WTC11 (cell line): ENCODE measurements at regions not wholly inside any gene's neighbourhood (a gene's known extent, or its start where the extent isn't known, plus 50 kb on each side); places are given as distances from the start of the nearest gene placed in this dataset.

Experiments
- ATAC-seq: fragments of 200-7000 bp; cut with Tn5 transposase; 2 replicates; pipeline ENCODE4 v1.10.0; 2021; ENCODE audit warnings: mild to moderate bottlenecking, moderate library complexity
- CTCF ChIA-PET: fragments of 300-600 bp; sonication (Branson Sonifier 250); formaldehyde crosslinking; loops from one replicate; lab custom pipeline; 2021; ENCODE audit warnings: antibody characterized with exemption; lab: Charles Lee
- POLR2A ChIA-PET: fragments of 350-600 bp; sonication (Branson Sonifier 250); formaldehyde crosslinking; loops from one replicate; lab custom pipeline; 2021; ENCODE audit warnings: antibody characterized with exemption; lab: Charles Lee
- DNase-seq: peaks from one replicate; pipeline ENCODE4 v3.0.0; 2021; ENCODE audit warnings: low spot score
- H3K27ac Mint-ChIP-seq: 2 replicates; pipeline ENCODE4 v1.8.0; 2021; ENCODE audit warnings: mixed read lengths
- H3K27me3 Mint-ChIP-seq: 2 replicates; pipeline ENCODE4 v1.8.0; 2021; ENCODE audit warnings: low read depth, mild to moderate bottlenecking, moderate library complexity, mixed read lengths
- H3K36me3 Mint-ChIP-seq: 2 replicates; pipeline ENCODE4 v1.8.0; 2021; ENCODE audit warnings: mixed read lengths
- H3K4me1 Mint-ChIP-seq: 2 replicates; pipeline ENCODE4 v1.8.0; 2022; ENCODE audit warnings: mixed read lengths
- H3K4me3 Mint-ChIP-seq: 2 replicates; pipeline ENCODE4 v1.8.0; 2021; ENCODE audit warnings: mild to moderate bottlenecking, moderate library complexity, mixed read lengths
- H3K9me3 Mint-ChIP-seq: 2 replicates; pipeline ENCODE4 v1.8.0; 2021; ENCODE audit warnings: mixed read lengths
- CBFB ChIP-seq: sonication (generic); formaldehyde crosslinking; IDR thresholded peaks from 2 replicates; pipeline ENCODE4 v1.8.1; 2022; ENCODE audit warnings: mild to moderate bottlenecking, low read depth, missing genetic modification reagents
- GRHL2 ChIP-seq: fragments of 250-450 bp; sonication (Bioruptor Pico); IDR thresholded peaks from 2 replicates; pipeline ENCODE4 v1.8.0; 2022; ENCODE audit warnings: mild to moderate bottlenecking, moderate library complexity; ENCODE audit not compliant: insufficient replicate concordance, severe bottlenecking
- HMGA2 ChIP-seq: fragments of 250-450 bp; sonication (Bioruptor Pico); IDR thresholded peaks from 2 replicates; pipeline ENCODE4 v1.4.0; 2021; ENCODE audit warnings: mild to moderate bottlenecking, moderate library complexity
- MYBL2 ChIP-seq: sonication (generic); formaldehyde crosslinking; IDR thresholded peaks from 2 replicates; pipeline ENCODE4 v1.8.1; 2023; ENCODE audit warnings: mild to moderate bottlenecking, moderate library complexity, missing genetic modification reagents
- NR1H2 ChIP-seq: sonication (generic); formaldehyde crosslinking; IDR thresholded peaks from 2 replicates; pipeline ENCODE4 v1.9.0; 2021; ENCODE audit warnings: mild to moderate bottlenecking, moderate library complexity, missing genetic modification reagents
- OVOL2 ChIP-seq: fragments of 250-450 bp; sonication (Bioruptor Pico); IDR thresholded peaks from 2 replicates; pipeline ENCODE4 v1.9.0; 2021; ENCODE audit warnings: mild to moderate bottlenecking, borderline replicate concordance
- TCF7 ChIP-seq: sonication (generic); formaldehyde crosslinking; IDR thresholded peaks from 2 replicates; pipeline ENCODE4 v1.8.0; 2022; ENCODE audit warnings: mild to moderate bottlenecking, low read depth, missing genetic modification reagents, moderate library complexity
- TEAD1 ChIP-seq: sonication (generic); formaldehyde crosslinking; IDR thresholded peaks from 2 replicates; pipeline ENCODE4 v1.8.0; 2022; ENCODE audit warnings: mild to moderate bottlenecking, missing genetic modification reagents
- ZNF121 ChIP-seq: sonication (generic); formaldehyde crosslinking; IDR thresholded peaks from 2 replicates; pipeline ENCODE4 v1.8.0; 2023; ENCODE audit warnings: missing genetic modification reagents
- ZNF138 ChIP-seq: sonication (generic); formaldehyde crosslinking; conservative IDR thresholded peaks from 2 replicates; pipeline ENCODE4 v1.8.1; 2022; ENCODE audit warnings: mild to moderate bottlenecking, moderate library complexity, missing genetic modification reagents
- ZNF396 ChIP-seq: fragments of 250-450 bp; sonication (Bioruptor Pico); IDR thresholded peaks from 2 replicates; pipeline ENCODE4 v1.8.0; 2021; ENCODE audit warnings: mild to moderate bottlenecking, moderate library complexity, borderline replicate concordance
- ZNF416 ChIP-seq: fragments of 250-450 bp; sonication (Bioruptor Pico); IDR thresholded peaks from 2 replicates; pipeline ENCODE4 v1.9.0; 2021; ENCODE audit warnings: mild to moderate bottlenecking, inconsistent platforms
- TF ChIP-seq, protein P1 (sequence below): sonication (generic); formaldehyde crosslinking; IDR thresholded peaks from 2 replicates; pipeline ENCODE4 v1.8.1; 2022; ENCODE audit warnings: low read depth, mild to moderate bottlenecking, moderate library complexity, missing genetic modification reagents, borderline replicate concordance
- TF ChIP-seq, protein P2 (sequence below): sonication (generic); formaldehyde crosslinking; IDR thresholded peaks from 2 replicates; pipeline ENCODE4 v1.8.0; 2022; ENCODE audit warnings: mild to moderate bottlenecking, missing genetic modification reagents
- TF ChIP-seq, protein P3 (sequence below): sonication (generic); formaldehyde crosslinking; conservative IDR thresholded peaks from 2 replicates; pipeline ENCODE4 v1.8.1; 2023; ENCODE audit warnings: mild to moderate bottlenecking, low read depth, missing genetic modification reagents, moderate library complexity
- TF ChIP-seq, protein P4 (sequence below): sonication (generic); formaldehyde crosslinking; IDR thresholded peaks from 2 replicates; pipeline ENCODE4 v1.8.0; 2022; ENCODE audit warnings: mild to moderate bottlenecking, missing genetic modification reagents
- TF ChIP-seq, protein P5 (sequence below): sonication (generic); formaldehyde crosslinking; IDR thresholded peaks from 2 replicates; pipeline ENCODE4 v1.8.0; 2022; ENCODE audit warnings: mild to moderate bottlenecking, missing genetic modification reagents
- TF ChIP-seq, protein P6 (sequence below): fragments of 250-450 bp; sonication (Bioruptor Pico); IDR thresholded peaks from 2 replicates; pipeline ENCODE4 v1.9.0; 2021; ENCODE audit warnings: moderate library complexity, mild to moderate bottlenecking, inconsistent platforms, borderline replicate concordance
- TF ChIP-seq, protein P7 (sequence below): fragments of 250-450 bp; sonication (Bioruptor Pico); IDR thresholded peaks from 2 replicates; pipeline ENCODE4 v2.1.2; 2022; ENCODE audit warnings: mild to moderate bottlenecking, moderate library complexity
- TF ChIP-seq, protein P8 (sequence below): sonication (generic); formaldehyde crosslinking; IDR thresholded peaks from 2 replicates; pipeline ENCODE4 v1.8.0; 2022; ENCODE audit warnings: missing genetic modification reagents
- TF ChIP-seq, protein P9 (sequence below): fragments of 250-450 bp; sonication (Bioruptor Pico); conservative IDR thresholded peaks from 2 replicates; pipeline ENCODE4 v1.9.0; 2021; ENCODE audit warnings: mild to moderate bottlenecking

DNA sequence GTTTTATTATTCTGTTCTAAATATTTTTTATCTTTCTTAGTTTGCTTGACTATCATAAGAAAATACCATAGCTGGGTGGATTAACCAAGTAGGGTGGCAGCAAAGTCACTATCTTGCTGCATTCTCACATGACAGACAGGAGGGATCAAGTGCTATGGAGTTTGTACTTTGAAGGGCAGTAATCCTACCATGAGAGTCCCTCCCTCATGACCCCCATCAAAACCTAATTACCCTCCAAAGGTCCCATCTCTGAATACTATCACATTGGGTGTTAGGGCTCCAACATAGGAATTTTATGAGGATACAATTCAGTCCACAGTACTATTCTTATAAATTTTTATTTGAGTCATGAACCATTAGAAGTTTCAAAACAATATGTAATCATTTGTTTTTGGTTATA lies 388.5 kb upstream of the B3GALT2 start (continued):
- TF ChIP-seq, protein P1, sequence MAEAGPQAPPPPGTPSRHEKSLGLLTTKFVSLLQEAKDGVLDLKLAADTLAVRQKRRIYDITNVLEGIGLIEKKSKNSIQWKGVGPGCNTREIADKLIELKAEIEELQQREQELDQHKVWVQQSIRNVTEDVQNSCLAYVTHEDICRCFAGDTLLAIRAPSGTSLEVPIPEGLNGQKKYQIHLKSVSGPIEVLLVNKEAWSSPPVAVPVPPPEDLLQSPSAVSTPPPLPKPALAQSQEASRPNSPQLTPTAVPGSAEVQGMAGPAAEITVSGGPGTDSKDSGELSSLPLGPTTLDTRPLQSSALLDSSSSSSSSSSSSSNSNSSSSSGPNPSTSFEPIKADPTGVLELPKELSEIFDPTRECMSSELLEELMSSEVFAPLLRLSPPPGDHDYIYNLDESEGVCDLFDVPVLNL (CRISPR knock-in tag): no peak
- TF ChIP-seq ZNF416 (CRISPR knock-in tag): no peak
- TF ChIP-seq ZNF121: no peak
- TF ChIP-seq, protein P2, sequence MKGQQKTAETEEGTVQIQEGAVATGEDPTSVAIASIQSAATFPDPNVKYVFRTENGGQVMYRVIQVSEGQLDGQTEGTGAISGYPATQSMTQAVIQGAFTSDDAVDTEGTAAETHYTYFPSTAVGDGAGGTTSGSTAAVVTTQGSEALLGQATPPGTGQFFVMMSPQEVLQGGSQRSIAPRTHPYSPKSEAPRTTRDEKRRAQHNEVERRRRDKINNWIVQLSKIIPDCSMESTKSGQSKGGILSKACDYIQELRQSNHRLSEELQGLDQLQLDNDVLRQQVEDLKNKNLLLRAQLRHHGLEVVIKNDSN (CRISPR knock-in tag): no peak
- TF ChIP-seq, protein P3, sequence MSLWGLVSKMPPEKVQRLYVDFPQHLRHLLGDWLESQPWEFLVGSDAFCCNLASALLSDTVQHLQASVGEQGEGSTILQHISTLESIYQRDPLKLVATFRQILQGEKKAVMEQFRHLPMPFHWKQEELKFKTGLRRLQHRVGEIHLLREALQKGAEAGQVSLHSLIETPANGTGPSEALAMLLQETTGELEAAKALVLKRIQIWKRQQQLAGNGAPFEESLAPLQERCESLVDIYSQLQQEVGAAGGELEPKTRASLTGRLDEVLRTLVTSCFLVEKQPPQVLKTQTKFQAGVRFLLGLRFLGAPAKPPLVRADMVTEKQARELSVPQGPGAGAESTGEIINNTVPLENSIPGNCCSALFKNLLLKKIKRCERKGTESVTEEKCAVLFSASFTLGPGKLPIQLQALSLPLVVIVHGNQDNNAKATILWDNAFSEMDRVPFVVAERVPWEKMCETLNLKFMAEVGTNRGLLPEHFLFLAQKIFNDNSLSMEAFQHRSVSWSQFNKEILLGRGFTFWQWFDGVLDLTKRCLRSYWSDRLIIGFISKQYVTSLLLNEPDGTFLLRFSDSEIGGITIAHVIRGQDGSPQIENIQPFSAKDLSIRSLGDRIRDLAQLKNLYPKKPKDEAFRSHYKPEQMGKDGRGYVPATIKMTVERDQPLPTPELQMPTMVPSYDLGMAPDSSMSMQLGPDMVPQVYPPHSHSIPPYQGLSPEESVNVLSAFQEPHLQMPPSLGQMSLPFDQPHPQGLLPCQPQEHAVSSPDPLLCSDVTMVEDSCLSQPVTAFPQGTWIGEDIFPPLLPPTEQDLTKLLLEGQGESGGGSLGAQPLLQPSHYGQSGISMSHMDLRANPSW (CRISPR knock-in tag): no peak
- TF ChIP-seq, protein P4, sequence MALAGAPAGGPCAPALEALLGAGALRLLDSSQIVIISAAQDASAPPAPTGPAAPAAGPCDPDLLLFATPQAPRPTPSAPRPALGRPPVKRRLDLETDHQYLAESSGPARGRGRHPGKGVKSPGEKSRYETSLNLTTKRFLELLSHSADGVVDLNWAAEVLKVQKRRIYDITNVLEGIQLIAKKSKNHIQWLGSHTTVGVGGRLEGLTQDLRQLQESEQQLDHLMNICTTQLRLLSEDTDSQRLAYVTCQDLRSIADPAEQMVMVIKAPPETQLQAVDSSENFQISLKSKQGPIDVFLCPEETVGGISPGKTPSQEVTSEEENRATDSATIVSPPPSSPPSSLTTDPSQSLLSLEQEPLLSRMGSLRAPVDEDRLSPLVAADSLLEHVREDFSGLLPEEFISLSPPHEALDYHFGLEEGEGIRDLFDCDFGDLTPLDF (CRISPR knock-in tag): no peak
- no peak for TF ChIP-seq TCF7 (CRISPR knock-in tag)
- TF ChIP-seq, protein P5, sequence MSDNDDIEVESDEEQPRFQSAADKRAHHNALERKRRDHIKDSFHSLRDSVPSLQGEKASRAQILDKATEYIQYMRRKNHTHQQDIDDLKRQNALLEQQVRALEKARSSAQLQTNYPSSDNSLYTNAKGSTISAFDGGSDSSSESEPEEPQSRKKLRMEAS: no peak
- TF ChIP-seq, protein P6, sequence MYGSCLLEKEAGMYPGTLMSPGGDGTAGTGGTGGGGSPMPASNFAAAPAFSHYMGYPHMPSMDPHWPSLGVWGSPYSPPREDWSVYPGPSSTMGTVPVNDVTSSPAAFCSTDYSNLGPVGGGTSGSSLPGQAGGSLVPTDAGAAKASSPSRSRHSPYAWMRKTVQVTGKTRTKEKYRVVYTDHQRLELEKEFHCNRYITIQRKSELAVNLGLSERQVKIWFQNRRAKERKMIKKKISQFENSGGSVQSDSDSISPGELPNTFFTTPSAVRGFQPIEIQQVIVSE (CRISPR knock-in tag): no peak
- no peak for TF ChIP-seq CBFB (CRISPR knock-in tag)
- TF ChIP-seq TEAD1 (CRISPR knock-in tag): no peak
- TF ChIP-seq GRHL2 (CRISPR knock-in tag): no peak

DNA sequence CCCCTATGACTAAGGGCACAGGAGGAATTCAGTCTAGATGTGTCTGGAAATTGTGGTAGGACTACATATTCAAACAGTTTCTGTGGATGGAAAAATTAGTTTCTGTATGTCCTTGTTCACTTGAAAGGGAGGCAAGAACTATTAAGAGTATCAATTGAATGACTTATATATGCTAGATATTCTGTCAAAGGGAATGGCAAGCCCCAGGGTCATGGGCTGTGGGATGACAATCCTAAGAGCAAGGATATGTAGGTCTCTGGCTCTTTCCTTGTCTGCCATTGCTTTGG lies 383.5 kb upstream of the B3GALT2 start:
- POLR2A ChIA-PET: no interaction called here
- no peak for TF ChIP-seq ZNF138
- no peak for TF ChIP-seq HMGA2 (CRISPR knock-in tag)
- TF ChIP-seq, protein P7, sequence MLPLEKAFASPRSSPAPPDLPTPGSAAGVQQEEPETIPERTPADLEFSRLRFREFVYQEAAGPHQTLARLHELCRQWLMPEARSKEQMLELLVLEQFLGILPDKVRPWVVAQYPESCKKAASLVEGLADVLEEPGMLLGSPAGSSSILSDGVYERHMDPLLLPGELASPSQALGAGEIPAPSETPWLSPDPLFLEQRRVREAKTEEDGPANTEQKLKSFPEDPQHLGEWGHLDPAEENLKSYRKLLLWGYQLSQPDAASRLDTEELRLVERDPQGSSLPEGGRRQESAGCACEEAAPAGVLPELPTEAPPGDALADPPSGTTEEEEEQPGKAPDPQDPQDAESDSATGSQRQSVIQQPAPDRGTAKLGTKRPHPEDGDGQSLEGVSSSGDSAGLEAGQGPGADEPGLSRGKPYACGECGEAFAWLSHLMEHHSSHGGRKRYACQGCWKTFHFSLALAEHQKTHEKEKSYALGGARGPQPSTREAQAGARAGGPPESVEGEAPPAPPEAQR (CRISPR knock-in tag): no peak
- no peak for TF ChIP-seq MYBL2 (CRISPR knock-in tag)
- no peak for TF ChIP-seq OVOL2
- no peak for TF ChIP-seq NR1H2
- TF ChIP-seq, protein P8, sequence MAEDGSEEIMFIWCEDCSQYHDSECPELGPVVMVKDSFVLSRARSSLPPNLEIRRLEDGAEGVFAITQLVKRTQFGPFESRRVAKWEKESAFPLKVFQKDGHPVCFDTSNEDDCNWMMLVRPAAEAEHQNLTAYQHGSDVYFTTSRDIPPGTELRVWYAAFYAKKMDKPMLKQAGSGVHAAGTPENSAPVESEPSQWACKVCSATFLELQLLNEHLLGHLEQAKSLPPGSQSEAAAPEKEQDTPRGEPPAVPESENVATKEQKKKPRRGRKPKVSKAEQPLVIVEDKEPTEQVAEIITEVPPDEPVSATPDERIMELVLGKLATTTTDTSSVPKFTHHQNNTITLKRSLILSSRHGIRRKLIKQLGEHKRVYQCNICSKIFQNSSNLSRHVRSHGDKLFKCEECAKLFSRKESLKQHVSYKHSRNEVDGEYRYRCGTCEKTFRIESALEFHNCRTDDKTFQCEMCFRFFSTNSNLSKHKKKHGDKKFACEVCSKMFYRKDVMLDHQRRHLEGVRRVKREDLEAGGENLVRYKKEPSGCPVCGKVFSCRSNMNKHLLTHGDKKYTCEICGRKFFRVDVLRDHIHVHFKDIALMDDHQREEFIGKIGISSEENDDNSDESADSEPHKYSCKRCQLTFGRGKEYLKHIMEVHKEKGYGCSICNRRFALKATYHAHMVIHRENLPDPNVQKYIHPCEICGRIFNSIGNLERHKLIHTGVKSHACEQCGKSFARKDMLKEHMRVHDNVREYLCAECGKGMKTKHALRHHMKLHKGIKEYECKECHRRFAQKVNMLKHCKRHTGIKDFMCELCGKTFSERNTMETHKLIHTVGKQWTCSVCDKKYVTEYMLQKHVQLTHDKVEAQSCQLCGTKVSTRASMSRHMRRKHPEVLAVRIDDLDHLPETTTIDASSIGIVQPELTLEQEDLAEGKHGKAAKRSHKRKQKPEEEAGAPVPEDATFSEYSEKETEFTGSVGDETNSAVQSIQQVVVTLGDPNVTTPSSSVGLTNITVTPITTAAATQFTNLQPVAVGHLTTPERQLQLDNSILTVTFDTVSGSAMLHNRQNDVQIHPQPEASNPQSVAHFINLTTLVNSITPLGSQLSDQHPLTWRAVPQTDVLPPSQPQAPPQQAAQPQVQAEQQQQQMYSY: no peak
- TF ChIP-seq ZNF396: no peak
- TF ChIP-seq, protein P9, sequence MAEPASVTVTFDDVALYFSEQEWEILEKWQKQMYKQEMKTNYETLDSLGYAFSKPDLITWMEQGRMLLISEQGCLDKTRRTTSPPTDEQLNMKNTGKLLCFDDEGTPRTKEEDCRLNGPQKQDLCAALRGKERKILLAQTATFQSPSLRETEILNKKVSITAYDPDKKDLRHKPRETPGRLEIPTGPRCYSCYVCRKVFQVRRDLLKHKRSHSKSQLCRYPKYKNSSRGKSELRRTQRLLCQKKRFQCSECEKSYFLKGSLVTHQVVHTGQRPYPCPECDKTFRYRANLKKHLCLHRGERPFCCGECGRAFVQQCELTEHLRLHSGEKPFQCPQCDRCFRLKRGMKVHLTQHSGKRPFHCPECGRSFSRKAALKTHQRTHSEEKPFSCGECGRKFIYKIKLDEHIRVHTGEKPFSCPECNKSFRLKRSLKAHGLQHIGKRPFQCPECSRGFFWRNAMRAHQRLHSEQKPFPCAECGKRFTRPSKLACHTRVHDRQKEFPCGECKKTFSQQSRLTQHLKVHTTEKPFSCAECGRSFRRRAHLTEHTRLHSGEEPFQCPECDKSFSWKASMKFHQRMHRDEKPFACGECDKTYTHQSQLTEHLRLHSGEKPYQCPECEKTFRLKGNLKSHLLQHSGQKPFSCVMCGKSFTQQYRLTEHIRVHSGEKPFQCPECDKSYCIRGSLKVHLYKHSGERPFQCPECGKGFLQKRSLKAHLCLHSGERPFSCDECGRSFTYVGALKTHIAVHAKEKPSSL (CRISPR knock-in tag): no peak

More for the DNA sequence above, 383.5 kb upstream of the B3GALT2 start:
- H3K4me1 Mint-ChIP-seq: no peaks in the 10 kb centered on the region
- no peak for ATAC-seq
- no peaks in the 10 kb centered on the region for H3K36me3 Mint-ChIP-seq
- H3K9me3 Mint-ChIP-seq: peaks cover 20% of the 10 kb centered on the region
- no peak overlapping the region for H3K27ac Mint-ChIP-seq
- no peak overlapping the region for H3K4me3 Mint-ChIP-seq
- no peaks in the 10 kb centered on the region for H3K27me3 Mint-ChIP-seq
- CTCF ChIA-PET: no interaction called here
- no peak for DNase-seq
